Body of pancreas (tissue), 4 donors: ENCODE measurements at regions not wholly inside any gene's neighbourhood (a gene's known extent, or its start where the extent isn't known, plus 50 kb on each side); places are given as distances from the start of the nearest gene placed in this dataset.

ENCODE experiments used
- ATAC-seq: fragments of 150-250 bp; one replicate; pipeline ENCODE4 v1.9.1; 2016
- DNase-seq, 4 donors: peaks; one replicate each; pipeline ENCODE4 v3.0.0-alpha.2; 2019
- H3K27ac ChIP-seq, 4 donors: fragments of 200-600 bp; sonication (generic); 1 replicate in 3 of 4; 2 replicates in 1 of 4; pipeline versions ENCODE4 v1.5.1 to v1.6.1; 2016 to 2019; ENCODE audit warnings: mild to moderate bottlenecking in 1 of 4, mixed read lengths in 1 of 4, moderate library complexity in 1 of 4
- H3K27me3 ChIP-seq, 2 donors: fragments of 200-600 bp; sonication (generic); one replicate each; pipeline ENCODE4 v1.6.0; 2016; ENCODE audit warnings: mild to moderate bottlenecking in 1 of 2
- H3K36me3 ChIP-seq, 2 donors: fragments of 200-600 bp; sonication (generic); replicated peaks in 1 of 2; 2 replicates each; pipeline ENCODE4 v1.5.1; 2016; ENCODE audit warnings: low read depth in 2 of 2; ENCODE audit not compliant: insufficient read depth in 1 of 2
- H3K4me1 ChIP-seq: fragments of 200-600 bp; sonication (generic); one replicate; pipeline ENCODE4 v1.6.0; 2016
- H3K4me3 ChIP-seq, 2 donors: fragments of 200-600 bp; sonication (generic); 1 replicate in 1 of 2; 2 replicates in 1 of 2; pipeline ENCODE4 v1.5.1; 2016 to 2019
- H3K9me3 ChIP-seq, 3 donors: fragments of 200-600 bp; sonication (generic); 1 replicate in 2 of 3; 2 replicates in 1 of 3; pipeline ENCODE4 v1.5.1; 2016
- CTCF ChIP-seq, 7 experiments: fragments of 450-650 bp in 4 of 7; fragments of 200-600 bp in 3 of 7; sonication (generic) in 3 of 7; IDR thresholded peaks; one replicate each; pipeline ENCODE4 v1.5.1; 2016 to 2019; ENCODE audit warnings: antibody characterized with exemption in 7 of 7
- POLR2A ChIP-seq, 3 donors: fragments of 450-650 bp; IDR thresholded peaks; one replicate each; pipeline ENCODE4 v1.6.1; 2016; ENCODE audit warnings: antibody characterized with exemption in 3 of 3, mild to moderate bottlenecking in 2 of 3
- WGBS, 2 donors: methylation state at CpG; one replicate each; pipeline ENCODE4 v1.1.5; 2017; 5-methylcytosine and 5-hydroxymethylcytosine counted together
- intact Hi-C: fragments of 100-400 bp; cut with DNase I; formaldehyde crosslinking; loops from one replicate; pipeline ENCODE4 v1.15.1; 2023

GRCh38 chr2:138184428-138184827, 220.2 kb downstream of the HNMT start:
- Histone ChIP-seq H3K36me3 (no peaks in the 10 kb centered on the region), H3K9me3 (no peaks in the 10 kb centered on the region), H3K4me1 (no peaks in the 10 kb centered on the region), H3K27ac (no peak overlapping the region), H3K4me3 (no peak overlapping the region), H3K27me3 (no peaks in the 10 kb centered on the region)
- TF ChIP-seq POLR2A (IDR thresholded peaks at IDR 0.05): no peak
- TF ChIP-seq CTCF (IDR thresholded peaks at IDR 0.05): no peak
- no peak for DNase-seq
- intact Hi-C loops: no loop called here
- 94 to 95% methylated on average over 1 of the region's 1 CpG for WGBS, 2 donors
- ATAC-seq: no peak

- Histone ChIP-seq H3K27me3 (no peaks in the 10 kb centered on the region), H3K4me3 (no peak overlapping the region), H3K27ac (no peak overlapping the region), H3K36me3 (no peaks in the 10 kb centered on the region), H3K4me1 (no peaks in the 10 kb centered on the region), H3K9me3 (no peaks in the 10 kb centered on the region)
- DNase-seq: no peak
- ATAC-seq: no peak
- WGBS, 2 donors: 92 to 98% methylated on average over 5 of the region's 5 CpGs
- TF ChIP-seq CTCF (IDR thresholded peaks at IDR 0.05) (no peak), POLR2A (IDR thresholded peaks at IDR 0.05) (no peak)
- intact Hi-C loops: no loop called here
Measured at GRCh38 chr2:138185827-138186226, 221.6 kb downstream of the HNMT start.

GRCh38 chr2:138187221-138187620, 222.9 kb downstream of the HNMT start:
- H3K27ac ChIP-seq: no peak overlapping the region
- no peak for ATAC-seq
- TF ChIP-seq CTCF (IDR thresholded peaks at IDR 0.05): no peak
- TF ChIP-seq POLR2A (IDR thresholded peaks at IDR 0.05): no peak
- no peaks in the 10 kb centered on the region for H3K9me3 ChIP-seq
- no peaks in the 10 kb centered on the region for H3K27me3 ChIP-seq
- intact Hi-C loops: no loop called here
- H3K4me1 ChIP-seq: no peaks in the 10 kb centered on the region
- H3K36me3 ChIP-seq: no peaks in the 10 kb centered on the region
- no peak for DNase-seq
- H3K4me3 ChIP-seq: no peak overlapping the region
- WGBS, 2 donors: 89 to 90% methylated on average over 5 of the region's 5 CpGs

GRCh38 chr2:138190999-138191398, 226.7 kb downstream of the HNMT start:
- no peak for ATAC-seq
- H3K36me3 ChIP-seq: no peaks in the 10 kb centered on the region
- H3K4me1 ChIP-seq: peaks cover 11% of the 10 kb centered on the region
- no peak for DNase-seq
- H3K9me3 ChIP-seq: no peaks in the 10 kb centered on the region
- no peaks in the 10 kb centered on the region for H3K27me3 ChIP-seq
- TF ChIP-seq CTCF (IDR thresholded peaks at IDR 0.05) (no peak), POLR2A (IDR thresholded peaks at IDR 0.05) (no peak)
- 94 to 99% methylated on average over 2 of the region's 2 CpGs for WGBS, 2 donors
- H3K27ac ChIP-seq: no peak overlapping the region
- intact Hi-C loops: no loop called here
- no peak overlapping the region for H3K4me3 ChIP-seq

- no peaks in the 10 kb centered on the region for H3K36me3 ChIP-seq
- ATAC-seq (no peak), DNase-seq (no peak)
- TF ChIP-seq POLR2A (IDR thresholded peaks at IDR 0.05) (no peak), CTCF (IDR thresholded peaks at IDR 0.05) (no peak)
- peaks cover 11% of the 10 kb centered on the region for H3K4me1 ChIP-seq
- intact Hi-C loops: no loop called here
- H3K27me3 ChIP-seq: no peaks in the 10 kb centered on the region
- H3K27ac ChIP-seq: no peak overlapping the region
- 62 to 79% methylated on average over 8 of the region's 8 CpGs for WGBS, 2 donors
- H3K9me3 ChIP-seq: no peaks in the 10 kb centered on the region
- H3K4me3 ChIP-seq: no peak overlapping the region
Measured at GRCh38 chr2:138193416-138194213, 229.3 kb downstream of the HNMT start.
